SU-DHL-6 (cell line): ENCODE measurements at regions not wholly inside any gene's neighbourhood (a gene's known extent, or its start where the extent isn't known, plus 50 kb on each side); places are given as distances from the start of the nearest gene placed in this dataset.

Source experiments
- CTCF ChIP-seq: fragments of 200-600 bp; sonication (generic); IDR thresholded peaks from one replicate; pipeline ENCODE4 v1.5.1; 2017; ENCODE audit warnings: antibody characterized with exemption, mild to moderate bottlenecking, low read length, moderate library complexity; ENCODE audit not compliant: insufficient read depth, poor library complexity, severe bottlenecking
- EZH2phosphoT487 ChIP-seq: fragments of 200-600 bp; sonication (generic), shearing (Covaris generic); conservative IDR thresholded peaks from 2 replicates; pipeline ENCODE4 v1.6.1; 2018; ENCODE audit warnings: mild to moderate bottlenecking, antibody characterized with exemption, low read length, moderate library complexity, mixed read lengths

DNA sequence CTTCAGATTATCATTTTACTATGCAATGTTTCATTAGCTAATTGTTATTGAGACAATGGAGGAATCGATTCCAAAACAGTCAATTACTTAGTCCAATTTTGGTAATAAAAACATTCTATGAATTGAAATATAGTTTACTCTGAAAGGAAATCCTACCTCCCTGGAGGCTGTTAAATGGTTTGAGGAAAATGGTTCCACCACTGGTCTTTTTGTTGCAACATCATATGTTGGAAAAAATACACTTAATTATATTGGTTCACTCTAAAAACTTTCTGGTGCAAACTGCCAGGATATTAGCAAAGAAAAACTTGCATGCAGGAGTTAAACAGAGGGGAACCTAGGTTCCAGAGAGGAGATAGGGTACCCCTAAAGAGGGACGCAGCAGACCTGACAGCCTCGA, 267.3 kb upstream of the LYZL1 start:
- TF ChIP-seq CTCF (no peak), EZH2phosphoT487 (no peak)
